Esophagus muscularis mucosa (tissue), 4 donors: ENCODE measurements at regions not wholly inside any gene's neighbourhood (a gene's known extent, or its start where the extent isn't known, plus 50 kb on each side); places are given as distances from the start of the nearest gene placed in this dataset.

ENCODE experiments used
- CTCF ChIP-seq, 3 experiments: fragments of 200-600 bp in 2 of 3; fragments of 450-650 bp in 1 of 3; sonication (generic) in 2 of 3; IDR thresholded peaks; one replicate each; pipeline ENCODE4 v1.5.1; 2017 to 2019; ENCODE audit warnings: antibody characterized with exemption in 3 of 3, mild to moderate bottlenecking in 2 of 3, moderate library complexity in 1 of 3
- EP300 ChIP-seq: sonication (generic); formaldehyde crosslinking; IDR thresholded peaks from one replicate; pipeline ENCODE4 v1.6.1; 2017; ENCODE audit warnings: antibody characterized with exemption
- POLR2A ChIP-seq: fragments of 450-650 bp; IDR thresholded peaks from one replicate; pipeline ENCODE4 v1.6.1; 2017; ENCODE audit warnings: antibody characterized with exemption, moderate library complexity, mild to moderate bottlenecking, low read depth
- POLR2AphosphoS5 ChIP-seq, 2 donors: sonication (generic); formaldehyde crosslinking; IDR thresholded peaks; one replicate each; pipeline ENCODE4 v1.6.1; 2017; ENCODE audit warnings: antibody characterized with exemption in 2 of 2

- no peak for TF ChIP-seq POLR2A
- no peak for TF ChIP-seq CTCF (IDR thresholded peaks at IDR 0.05)
- no peak for TF ChIP-seq POLR2AphosphoS5 (IDR thresholded peaks at IDR 0.05)
- no peak for TF ChIP-seq EP300
Observed at GRCh38 chr1:57901208-57901919, 477.5 kb upstream of the DAB1 start.
